Neuron (in vitro differentiated cells): ENCODE measurements at regions not wholly inside any gene's neighbourhood (a gene's known extent, or its start where the extent isn't known, plus 50 kb on each side); places are given as distances from the start of the nearest gene placed in this dataset.

ENCODE experiments used
- H2AFZ ChIP-seq: one replicate; pipeline ENCODE4 v1.6.1; 2013; ENCODE audit warnings: low read depth, mild to moderate bottlenecking, inconsistent platforms, low read length, moderate library complexity
- H3K27me3 ChIP-seq: one replicate; pipeline ENCODE4 v1.6.1; 2013; ENCODE audit warnings: low read length; ENCODE audit not compliant: insufficient read depth
- H3K36me3 ChIP-seq: one replicate; pipeline ENCODE4 v1.6.1; 2013; ENCODE audit warnings: low read length; ENCODE audit not compliant: insufficient read depth
- H3K4me1 ChIP-seq: one replicate; pipeline ENCODE4 v1.6.1; 2013; ENCODE audit warnings: low read length; ENCODE audit not compliant: insufficient read depth
- H3K4me3 ChIP-seq: 2 replicates; pipeline ENCODE4 v1.5.1; 2013; ENCODE audit warnings: mild to moderate bottlenecking, low read length, moderate library complexity
- H3K9me3 ChIP-seq: one replicate; pipeline ENCODE4 v1.6.1; 2013; ENCODE audit warnings: low read length

- Histone ChIP-seq H3K36me3 (no peaks in the 10 kb centered on the region), H3K9me3 (no peaks in the 10 kb centered on the region), H3K4me3 (no peak overlapping the region), H3K4me1 (no peaks in the 10 kb centered on the region), H2AFZ (no peak overlapping the region), H3K27me3 (no peaks in the 10 kb centered on the region)
Observed at GRCh38 chr9:7234144-7234543, 476.4 kb downstream of the KDM4C start.

GRCh38 chr9:7229571-7229970 is 471.8 kb downstream of the KDM4C start:
- H3K4me1 ChIP-seq = no peaks in the 10 kb centered on the region
- H2AFZ ChIP-seq = no peak overlapping the region
- H3K27me3 ChIP-seq = no peaks in the 10 kb centered on the region
- no peaks in the 10 kb centered on the region for H3K36me3 ChIP-seq
- H3K9me3 ChIP-seq = no peaks in the 10 kb centered on the region
- no peak overlapping the region for H3K4me3 ChIP-seq

- Histone ChIP-seq H3K4me3 (no peak overlapping the region), H2AFZ (no peak overlapping the region), H3K4me1 (no peaks in the 10 kb centered on the region), H3K9me3 (no peaks in the 10 kb centered on the region), H3K27me3 (no peaks in the 10 kb centered on the region), H3K36me3 (no peaks in the 10 kb centered on the region)
Observed at GRCh38 chr9:7228726-7229125, 471.0 kb downstream of the KDM4C start.

GRCh38 chr9:7227951-7228350 is 470.2 kb downstream of the KDM4C start:
- H3K36me3 ChIP-seq = no peaks in the 10 kb centered on the region
- no peaks in the 10 kb centered on the region for H3K9me3 ChIP-seq
- H2AFZ ChIP-seq = no peak overlapping the region
- no peak overlapping the region for H3K4me3 ChIP-seq
- H3K27me3 ChIP-seq = no peaks in the 10 kb centered on the region
- H3K4me1 ChIP-seq = no peaks in the 10 kb centered on the region

GRCh38 chr9:7226007-7226640 is 468.4 kb downstream of the KDM4C start:
- Histone ChIP-seq H3K4me3 (no peak overlapping the region), H3K36me3 (no peaks in the 10 kb centered on the region), H3K27me3 (no peaks in the 10 kb centered on the region), H3K4me1 (no peaks in the 10 kb centered on the region), H3K9me3 (no peaks in the 10 kb centered on the region), H2AFZ (no peak overlapping the region)
